ENCODE measurements at regions not wholly inside any gene's neighbourhood (a gene's known extent, or its start where the extent isn't known, plus 50 kb on each side); places are given as distances from the start of the nearest gene placed in this dataset.
"Not testable (repeated sequence)": the region's sequence is repeated elsewhere in the genome, so short reads cannot be mapped to it uniquely, and the experiment has no call there.

GRCh38 chr6:6091608-6092002, 84.9 kb upstream of the NRN1 start:
- DNase-seq: no peak

- DNase-seq: no peak
Observed at GRCh38 chr6:6090861-6091607, 84.3 kb upstream of the NRN1 start.

GRCh38 chr6:6085928-6086668, 79.4 kb upstream of the NRN1 start:
- DNase-seq: peak; percentile 1

- DNase-seq: no peak
Observed at GRCh38 chr6:6080975-6081374, 74.2 kb upstream of the NRN1 start.

- no peak for DNase-seq
Observed at GRCh38 chr6:6074190-6074589, 67.5 kb upstream of the NRN1 start.

- not testable (repeated sequence) for DNase-seq
Observed at GRCh38 chr6:6068157-6068556, 61.4 kb upstream of the NRN1 start.

GRCh38 chr6:6058054-6058444, 51.3 kb upstream of the NRN1 start:
- no peak for DNase-seq

- DNase-seq: peak; percentile 61
Observed at GRCh38 chr6:6057442-6058053, 50.8 kb upstream of the NRN1 start.

Data from midbrain (tissue), 1 donor.